ENCODE measurements at regions not wholly inside any gene's neighbourhood (a gene's known extent, or its start where the extent isn't known, plus 50 kb on each side); places are given as distances from the start of the nearest gene placed in this dataset.

DNA sequence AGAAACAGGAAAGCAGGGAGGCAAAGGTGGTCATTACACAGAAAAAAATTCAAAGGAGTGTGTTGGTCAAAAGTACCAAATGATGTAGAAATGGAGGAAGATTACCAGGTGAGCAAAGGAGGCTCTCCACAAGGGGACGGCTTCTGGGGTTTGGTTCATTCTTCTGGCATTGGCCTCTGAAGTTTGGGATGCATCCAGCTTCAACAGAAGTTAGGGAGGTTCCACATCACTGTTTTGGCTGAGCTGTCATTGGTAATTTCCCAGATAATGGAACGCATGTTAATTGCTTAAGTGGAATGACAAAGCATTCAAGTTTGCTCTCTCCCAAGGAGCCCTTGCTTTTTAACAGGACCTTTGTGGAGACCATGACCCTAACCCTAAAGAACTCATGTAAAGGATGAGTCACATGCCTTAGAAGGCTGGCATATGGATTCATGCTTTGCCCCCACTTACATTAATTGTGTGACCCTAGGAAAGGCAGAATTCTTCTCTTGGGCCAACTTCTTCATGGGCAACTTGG lies 398.6 kb downstream of the GPAM start:
- no peak for DNase-seq (ENCODE audit: extremely low read depth in 1 of 2, low read depth in 1 of 2)

DNA sequence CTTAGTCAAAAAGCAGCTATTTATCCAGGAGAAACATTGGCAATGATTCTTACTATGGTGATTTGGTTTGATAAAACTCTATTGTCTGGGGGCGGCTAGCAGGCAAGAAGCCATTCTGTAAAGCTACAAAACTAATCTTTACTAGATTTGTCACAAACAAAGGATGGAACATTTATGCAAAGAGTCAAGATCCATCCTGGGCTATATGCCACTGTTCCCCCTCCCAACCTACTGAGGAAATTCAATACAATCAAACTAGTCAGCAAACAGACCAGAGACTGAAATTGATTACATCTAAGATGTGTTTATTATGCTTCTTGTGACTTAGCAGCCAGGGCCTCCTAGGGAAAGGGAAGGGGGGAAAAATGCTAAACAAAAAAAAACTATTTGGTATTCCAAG lies 397.6 kb downstream of the GPAM start:
- no peak for DNase-seq (ENCODE audit: extremely low read depth in 1 of 2, low read depth in 1 of 2)

DNA sequence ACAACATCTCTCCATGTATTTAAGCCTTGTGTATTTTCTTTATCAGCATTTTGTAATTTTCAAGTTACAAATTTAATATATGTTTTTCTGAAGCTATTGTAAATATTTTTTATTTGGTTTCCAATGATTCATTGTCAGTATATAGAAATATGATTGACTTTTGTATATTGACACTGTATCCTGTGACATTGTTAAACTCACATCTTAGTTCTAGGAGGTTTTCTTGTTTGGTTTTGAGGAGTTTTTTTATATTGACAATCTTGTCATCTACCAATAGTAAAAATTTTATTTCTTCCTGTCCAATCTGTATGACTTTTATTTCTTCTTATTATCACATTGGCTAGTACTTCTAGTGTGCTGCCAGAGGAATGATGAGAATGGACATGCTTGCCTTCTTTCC lies 393.7 kb downstream of the GPAM start:
- no peak for DNase-seq (ENCODE audit: extremely low read depth in 1 of 2, low read depth in 1 of 2)

DNA sequence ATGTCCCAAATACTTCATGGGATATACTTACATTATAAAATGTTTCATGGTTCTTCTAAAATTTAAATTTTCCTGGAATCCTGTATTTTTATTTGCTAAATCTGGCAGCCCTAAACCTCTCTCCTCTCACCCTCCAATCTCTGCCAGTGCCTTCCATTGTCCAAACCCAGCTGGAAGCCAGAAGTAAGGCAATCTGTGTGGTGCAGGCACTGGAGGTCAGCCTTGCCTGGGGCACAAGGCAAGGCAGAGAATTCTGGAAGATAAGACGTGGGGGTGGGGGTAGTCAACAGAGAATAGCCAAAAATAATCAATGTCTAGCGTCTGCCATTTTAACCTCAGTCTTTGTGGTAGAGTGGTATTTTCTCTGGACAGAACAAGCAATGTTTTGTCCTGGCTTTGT lies 381.7 kb downstream of the GPAM start:
- no peak for DNase-seq (ENCODE audit: extremely low read depth in 1 of 2, low read depth in 1 of 2)

DNA sequence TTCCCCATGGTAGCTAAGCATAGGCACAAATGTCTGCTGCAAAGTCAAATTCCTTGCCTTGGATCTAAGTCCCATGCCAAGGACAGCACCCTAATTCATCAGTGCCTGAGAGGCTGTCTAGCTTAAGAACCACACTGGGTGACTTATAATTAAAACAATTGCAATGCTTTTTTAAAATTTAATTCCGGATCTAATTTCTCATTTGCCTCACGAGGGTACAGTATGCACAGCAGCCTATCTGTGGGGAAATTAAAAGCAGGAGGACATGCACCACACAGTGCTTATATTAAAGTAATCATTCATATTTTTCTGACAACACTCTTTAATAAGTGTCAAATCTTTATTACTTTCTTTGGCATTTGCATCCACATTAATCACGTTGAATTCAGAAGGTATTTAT lies 378.8 kb downstream of the GPAM start:
- no peak for DNase-seq (ENCODE audit: extremely low read depth in 1 of 2, low read depth in 1 of 2)

DNA sequence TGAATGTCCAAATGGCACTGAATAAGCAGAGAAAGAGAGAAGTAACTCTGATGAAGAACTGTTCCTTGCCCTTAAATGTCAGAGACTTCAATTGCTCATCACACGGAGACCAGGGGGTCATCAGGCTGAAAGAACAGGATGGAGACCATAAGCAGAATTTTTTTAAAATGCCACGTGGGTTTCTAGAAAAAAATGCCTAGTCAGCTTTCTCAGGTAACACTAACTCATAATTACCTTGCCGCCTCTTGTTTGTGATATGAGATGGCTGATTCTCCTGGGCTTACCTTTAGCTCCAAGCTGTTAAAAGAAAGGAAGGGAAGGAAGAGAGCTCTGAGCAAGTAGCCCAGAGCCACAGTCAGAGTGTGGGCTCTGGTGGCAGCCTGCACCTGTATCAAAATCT lies 372.0 kb downstream of the GPAM start:
- no peak for DNase-seq (ENCODE audit: extremely low read depth in 1 of 2, low read depth in 1 of 2)

DNA sequence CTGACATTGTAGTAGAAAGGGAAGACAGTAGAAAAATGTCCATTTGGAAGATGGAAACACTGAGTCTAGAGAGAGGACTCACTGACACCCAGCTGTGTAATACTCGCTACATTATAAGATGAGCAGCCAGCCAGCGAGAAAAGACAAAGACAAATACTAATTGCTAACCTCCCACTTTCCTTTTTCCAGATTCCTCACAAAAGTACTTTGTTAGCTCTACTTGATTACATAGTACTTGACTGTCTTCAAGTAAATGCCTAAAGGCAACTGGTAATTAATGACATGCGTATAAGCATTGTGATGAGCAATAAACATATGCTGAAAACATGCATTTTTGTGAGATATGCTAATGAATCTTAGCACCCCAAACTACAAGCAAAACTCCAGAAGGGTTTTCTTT lies 363.1 kb downstream of the GPAM start:
- no peak for DNase-seq (ENCODE audit: extremely low read depth in 1 of 2, low read depth in 1 of 2)

DNA sequence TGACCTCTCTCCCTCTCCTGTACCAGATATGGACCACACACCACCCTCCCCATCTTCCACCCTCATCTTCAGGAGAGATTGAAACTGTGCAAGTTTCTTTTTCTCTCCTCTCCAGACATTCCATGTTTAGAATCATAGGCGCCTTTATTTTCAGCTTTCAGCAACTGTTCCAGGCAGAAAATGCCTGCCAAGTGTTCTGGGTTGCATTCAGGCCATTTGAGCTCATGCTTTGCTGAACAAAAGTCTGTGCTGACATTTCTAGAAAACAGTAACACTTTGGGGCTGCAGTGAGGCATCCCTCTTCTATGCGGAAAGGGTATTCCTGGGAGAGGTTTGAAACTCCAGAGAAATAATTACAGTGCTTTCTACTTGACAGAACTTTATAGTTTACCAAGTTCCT lies 361.7 kb downstream of the GPAM start:
- DNase-seq (ENCODE audit: extremely low read depth in 1 of 2, low read depth in 1 of 2): no peak

DNA sequence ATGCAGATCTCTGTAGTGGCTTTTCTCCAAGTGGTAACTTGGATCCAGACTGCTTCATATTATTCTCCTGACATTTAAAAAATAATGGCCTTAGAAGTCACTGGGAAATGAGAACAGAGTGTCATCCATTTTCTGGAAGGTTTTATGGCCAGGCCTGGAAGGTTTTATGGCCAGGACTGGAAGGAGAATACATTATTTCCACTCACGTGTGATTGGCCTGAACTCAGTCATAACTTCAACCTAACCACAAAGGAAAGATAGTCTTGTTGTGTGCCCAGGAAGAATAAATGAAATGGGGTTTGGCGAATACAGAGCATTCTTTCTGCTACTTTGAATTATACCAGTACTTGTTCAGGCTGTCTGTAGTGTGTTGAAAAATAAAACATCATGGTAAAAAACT lies 360.9 kb downstream of the GPAM start:
- no peak for DNase-seq (ENCODE audit: extremely low read depth in 1 of 2, low read depth in 1 of 2)

DNA sequence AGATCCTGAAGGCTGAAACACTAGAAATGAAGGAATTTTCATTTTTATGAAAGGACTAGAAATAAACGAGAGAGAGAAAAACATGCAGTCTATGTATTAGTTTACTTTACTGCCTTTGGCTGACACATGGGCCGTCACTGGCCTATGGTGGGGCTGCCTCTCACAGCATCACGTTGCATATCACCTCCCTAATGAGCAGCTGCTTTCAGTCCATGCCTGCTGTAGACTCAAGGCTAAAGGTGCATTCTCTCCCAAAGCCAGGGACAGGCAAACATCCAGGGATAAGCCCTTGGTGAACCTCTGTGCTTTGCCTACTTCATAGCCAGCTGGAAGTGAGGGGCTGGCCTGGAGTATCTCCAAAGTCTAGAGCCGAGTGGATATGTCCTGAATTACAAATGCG lies 359.4 kb downstream of the GPAM start:
- no peak for DNase-seq (ENCODE audit: extremely low read depth in 1 of 2, low read depth in 1 of 2)

DNA sequence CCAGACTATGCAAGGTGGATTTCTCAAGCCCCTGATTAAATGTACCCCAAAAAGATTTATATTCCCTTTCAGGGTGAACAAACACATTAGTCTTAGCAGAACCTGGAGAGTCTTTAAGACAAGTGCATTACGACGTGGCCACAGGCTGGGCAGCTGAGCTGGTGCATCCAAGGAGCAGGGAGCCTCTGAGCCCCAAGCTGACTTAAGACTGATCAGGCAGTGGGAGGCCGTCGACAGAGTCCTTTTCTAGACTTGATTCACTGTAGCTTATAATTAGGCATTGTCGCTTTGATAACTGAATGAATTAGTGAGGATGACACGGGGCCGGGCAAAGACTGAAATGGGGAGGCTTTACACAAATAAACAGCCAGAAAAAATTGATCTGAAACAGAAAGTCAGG lies 353.2 kb downstream of the GPAM start:
- DNase-seq (ENCODE audit: extremely low read depth in 1 of 2, low read depth in 1 of 2): no peak

DNA sequence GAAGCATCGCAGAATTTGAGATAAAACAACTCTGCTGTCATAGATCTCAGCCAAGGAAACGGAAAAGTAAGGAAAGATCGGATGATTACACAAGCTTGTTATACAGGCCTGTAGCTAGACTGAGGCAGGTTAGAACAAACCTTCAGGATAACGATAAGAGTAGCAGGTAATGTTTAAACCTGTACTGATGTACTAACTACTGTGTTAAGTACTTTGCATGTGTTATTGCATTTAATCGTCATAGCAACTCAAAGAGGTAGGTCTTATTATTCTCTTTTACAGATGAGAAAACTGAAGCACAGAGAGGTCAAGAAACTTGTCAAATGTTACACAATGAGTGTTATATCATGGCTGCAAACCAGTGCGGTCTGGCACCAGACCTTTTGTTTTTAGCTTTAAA lies 352.5 kb downstream of the GPAM start:
- DNase-seq (ENCODE audit: extremely low read depth in 1 of 2, low read depth in 1 of 2): no peak

DNA sequence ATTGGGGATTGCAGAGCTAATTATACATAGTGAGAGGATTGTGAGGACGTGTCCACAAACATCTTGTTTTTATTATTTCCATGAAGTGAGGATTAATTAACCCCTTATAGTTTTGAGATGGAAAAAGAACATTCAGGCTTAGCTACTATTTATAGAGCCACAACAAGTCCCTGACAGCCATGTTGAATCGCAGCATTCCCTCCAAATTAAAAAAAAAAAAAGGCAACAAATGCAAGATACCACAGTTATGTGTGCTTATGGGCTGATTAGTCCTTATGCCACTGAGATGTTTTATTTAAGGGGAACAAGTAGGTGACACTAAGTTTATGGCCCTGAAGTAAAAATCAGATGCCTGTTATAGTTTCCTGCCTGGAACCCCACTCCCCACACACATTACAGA lies 350.3 kb downstream of the GPAM start:
- no peak for DNase-seq (ENCODE audit: extremely low read depth in 1 of 2, low read depth in 1 of 2)

DNA sequence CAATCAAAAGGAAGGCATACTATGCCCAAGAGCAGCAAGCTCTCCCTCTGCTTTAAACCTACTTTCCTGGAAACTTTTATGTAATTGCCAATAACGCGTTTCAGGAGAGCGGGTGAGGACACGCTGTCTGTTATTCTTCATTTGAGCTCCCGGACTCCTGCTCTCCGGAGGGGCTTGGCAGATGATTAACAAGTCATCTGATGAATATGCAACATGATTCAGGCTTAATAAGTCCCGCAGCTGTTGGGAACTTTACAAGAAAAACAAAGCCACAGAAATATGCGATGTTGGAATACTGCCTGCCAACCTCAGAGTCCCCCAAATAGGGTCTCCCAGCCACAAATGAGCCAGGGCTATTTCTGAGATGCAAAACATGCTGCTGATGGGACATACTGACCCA lies 348.0 kb downstream of the GPAM start:
- DNase-seq (ENCODE audit: extremely low read depth in 1 of 2, low read depth in 1 of 2): no peak

DNA sequence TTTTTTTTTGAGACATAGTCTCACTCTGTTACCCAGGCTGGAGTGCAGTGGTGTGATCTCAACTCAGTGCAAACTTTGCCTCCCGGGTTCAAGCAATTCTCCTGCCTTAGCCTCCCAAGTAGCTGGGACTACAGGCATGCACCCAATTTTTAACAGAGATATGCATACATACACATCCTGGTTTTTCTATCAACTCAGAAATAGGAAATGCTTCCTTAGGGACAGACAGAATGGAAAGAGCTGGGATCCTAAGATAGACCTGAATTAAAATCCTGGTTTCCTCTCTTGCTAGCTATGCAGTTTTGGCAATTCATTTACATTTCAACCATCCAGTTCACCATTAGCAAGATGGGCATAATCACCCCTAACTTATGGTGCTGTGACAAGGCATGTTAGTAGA lies 347.5 kb downstream of the GPAM start:
- DNase-seq (ENCODE audit: extremely low read depth in 1 of 2, low read depth in 1 of 2): no peak

DNA sequence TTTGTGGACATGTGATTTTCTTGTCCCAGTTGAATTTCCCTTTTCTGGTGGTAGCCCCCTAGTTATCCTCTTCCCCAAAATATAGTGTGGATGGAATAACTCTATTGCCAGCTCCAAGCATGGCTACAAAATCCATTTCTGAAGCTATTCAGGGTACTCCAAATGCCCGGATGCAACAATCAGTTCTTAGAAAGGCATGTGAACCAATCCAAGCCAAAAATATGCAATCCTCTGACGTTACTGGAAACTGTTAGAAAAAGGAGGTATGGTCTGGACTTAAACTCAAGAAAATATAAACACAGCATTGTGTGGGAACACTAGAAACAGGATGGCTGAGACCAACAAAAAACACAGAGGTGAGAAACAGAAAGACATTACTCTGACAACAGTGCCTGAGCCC lies 347.0 kb downstream of the GPAM start:
- DNase-seq (ENCODE audit: extremely low read depth in 1 of 2, low read depth in 1 of 2): no peak

DNA sequence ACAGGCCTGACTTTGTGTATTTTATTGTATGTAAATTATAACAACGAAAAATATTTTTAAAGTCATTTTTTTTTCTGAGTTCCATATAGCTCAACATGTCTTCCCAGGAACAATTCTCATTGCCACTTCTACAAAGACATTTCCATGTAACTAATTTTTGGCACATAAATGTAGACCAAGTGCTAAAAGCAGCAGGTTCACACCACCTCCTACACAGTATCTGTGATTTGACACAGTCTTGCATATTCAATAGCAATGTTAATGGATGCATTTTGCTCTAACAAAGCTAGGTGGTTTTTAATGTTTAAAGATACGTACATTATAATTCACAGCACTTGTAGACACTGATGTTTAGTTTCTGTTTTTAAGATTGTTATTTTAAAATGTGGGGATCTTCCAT lies 346.5 kb downstream of the GPAM start:
- no peak for DNase-seq (ENCODE audit: extremely low read depth in 1 of 2, low read depth in 1 of 2)

DNA sequence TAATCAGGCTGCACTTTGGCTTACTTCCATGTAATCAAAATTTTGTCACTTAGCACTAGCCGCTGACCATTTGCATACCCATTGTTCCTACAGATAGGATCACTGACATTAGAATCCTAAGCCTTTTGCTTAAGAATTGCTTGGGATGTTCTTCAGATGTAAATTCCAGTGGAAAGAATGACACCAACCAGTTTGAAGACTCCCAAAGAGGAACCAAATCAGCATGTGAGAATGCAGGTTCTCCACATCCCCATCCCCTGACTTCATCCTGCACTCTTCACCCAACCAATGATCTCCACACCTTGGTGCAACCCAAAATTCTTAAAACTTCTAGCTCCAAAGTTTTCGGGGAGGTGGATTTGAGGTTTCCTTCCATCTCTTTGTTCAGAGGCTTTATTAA lies 345.6 kb downstream of the GPAM start:
- no peak for DNase-seq (ENCODE audit: extremely low read depth in 1 of 2, low read depth in 1 of 2)

DNA sequence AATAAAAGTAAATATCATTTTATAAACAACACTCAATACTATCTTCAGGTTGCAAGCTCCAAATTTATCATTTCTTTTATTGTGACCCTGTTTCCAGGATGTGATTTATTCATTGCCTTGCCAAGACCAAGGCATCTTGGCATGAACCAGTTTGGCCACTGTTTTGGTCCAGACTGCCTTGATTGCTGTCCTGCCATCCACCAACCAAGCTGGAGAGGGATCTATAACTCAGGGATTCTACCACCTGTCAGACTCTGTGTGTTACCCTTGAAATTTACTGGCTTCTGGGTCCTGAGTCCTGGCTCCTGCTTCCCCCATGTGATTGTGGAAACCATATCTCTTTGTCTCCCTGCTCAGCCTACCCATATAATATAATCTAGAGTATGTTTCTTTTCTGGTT lies 343.0 kb downstream of the GPAM start:
- no peak for DNase-seq (ENCODE audit: extremely low read depth in 1 of 2, low read depth in 1 of 2)

DNA sequence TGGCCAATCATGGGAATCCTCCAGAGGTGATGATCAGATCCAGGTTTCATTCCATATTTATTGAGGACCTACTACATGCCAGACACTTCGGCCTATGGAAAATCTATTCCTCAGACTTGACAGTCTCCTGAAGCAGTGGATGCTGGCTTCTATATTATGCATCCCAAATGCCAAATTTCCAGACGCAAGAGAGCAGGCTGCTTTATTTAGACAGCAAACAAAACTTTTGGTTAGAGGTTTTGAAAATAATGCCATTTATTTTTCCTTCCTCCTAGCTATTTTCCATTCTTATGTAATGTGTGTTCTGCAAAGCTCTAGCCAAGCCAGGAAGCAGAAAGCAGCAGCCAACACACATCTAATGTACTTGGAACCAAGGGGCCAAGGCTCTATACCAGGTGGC lies 330.8 kb downstream of the GPAM start:
- no peak for DNase-seq (ENCODE audit: extremely low read depth in 1 of 2, low read depth in 1 of 2)

DNA sequence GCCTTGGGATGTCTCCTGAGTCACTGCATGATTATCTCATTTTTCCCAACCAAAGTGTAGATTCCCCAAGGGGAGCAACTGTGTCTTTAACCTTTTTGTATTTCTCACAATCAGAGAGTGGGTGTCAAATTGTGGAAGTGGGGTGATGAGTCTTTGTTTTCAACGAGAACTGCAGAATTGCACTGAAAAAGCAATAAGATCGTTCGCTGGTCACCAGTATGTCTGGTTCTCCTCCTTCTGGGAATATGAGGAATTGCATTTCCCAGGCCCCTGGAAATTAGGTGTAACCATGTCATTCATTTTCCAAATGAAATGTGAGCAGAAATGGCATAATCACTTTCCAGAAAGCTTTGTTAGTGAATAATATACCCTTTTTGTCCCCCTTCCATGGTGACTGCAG lies 326.9 kb downstream of the GPAM start:
- no peak for DNase-seq (ENCODE audit: extremely low read depth in 1 of 2, low read depth in 1 of 2)

DNA sequence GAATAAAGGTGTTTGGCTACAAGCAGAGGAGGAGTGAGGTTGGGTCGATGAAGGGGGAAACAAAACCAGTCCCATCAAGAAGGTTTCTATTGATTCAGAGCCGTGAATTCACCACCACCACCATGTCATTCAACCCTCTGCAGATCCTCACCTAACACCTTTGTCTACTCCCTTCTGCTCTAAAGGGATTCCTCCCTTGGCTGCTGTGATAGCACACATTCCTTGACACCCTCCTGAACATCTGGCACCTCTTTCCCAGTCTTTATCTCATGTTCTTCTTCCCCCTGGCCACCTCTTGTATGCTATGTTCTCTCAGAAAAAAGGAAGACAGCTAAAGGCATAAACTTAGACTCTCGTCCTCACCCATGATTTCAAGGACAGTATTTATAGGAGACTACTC lies 318.0 kb downstream of the GPAM start:
- no peak for DNase-seq (ENCODE audit: extremely low read depth in 1 of 2, low read depth in 1 of 2)

DNA sequence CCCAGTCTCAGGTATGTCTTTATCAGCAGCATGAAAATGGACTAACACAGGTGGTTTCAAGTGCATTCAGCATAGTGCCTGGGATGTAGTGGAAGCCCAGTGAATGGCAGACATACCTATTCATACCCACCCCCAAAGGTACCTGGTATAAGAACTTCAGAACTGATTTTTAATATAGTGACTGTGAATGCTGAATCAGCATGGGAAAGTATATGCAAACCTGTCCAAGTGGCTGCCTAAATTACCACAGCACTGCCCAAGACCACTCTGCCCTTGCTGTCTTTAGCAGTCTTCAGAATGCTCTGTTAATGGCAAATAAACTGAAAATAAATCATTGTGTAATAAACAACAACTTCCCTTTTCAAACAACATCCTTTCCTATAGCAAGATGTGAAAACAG lies 312.1 kb downstream of the GPAM start:
- no peak for DNase-seq (ENCODE audit: extremely low read depth in 1 of 2, low read depth in 1 of 2)

DNA sequence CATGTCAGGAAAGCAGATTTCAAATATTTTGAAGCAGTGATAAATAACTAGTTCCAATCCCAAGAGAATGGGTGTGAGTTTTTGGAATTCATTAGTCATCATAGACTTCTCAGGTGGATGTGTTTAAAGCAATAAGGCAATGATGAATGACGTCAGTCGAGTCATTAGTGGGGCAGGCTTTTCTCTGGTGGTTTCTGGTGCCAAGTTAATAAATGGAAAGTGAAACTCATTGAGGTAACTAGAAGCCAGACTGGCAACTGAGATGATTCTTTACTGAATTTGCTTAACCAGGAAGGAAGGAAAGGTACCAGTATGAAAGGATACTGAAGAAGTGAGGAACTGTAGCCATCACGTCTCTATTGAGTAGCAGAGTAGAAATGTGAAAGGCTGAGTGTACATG lies 311.0 kb downstream of the GPAM start:
- no peak for DNase-seq (ENCODE audit: extremely low read depth in 1 of 2, low read depth in 1 of 2)

All from activated CD8-positive, alpha-beta memory T cell treated with anti-CD3 and anti-CD28 coated beads for 1 hour (primary cell).